LNCaP clone FGC (cell line): ENCODE measurements at regions not wholly inside any gene's neighbourhood (a gene's known extent, or its start where the extent isn't known, plus 50 kb on each side); places are given as distances from the start of the nearest gene placed in this dataset.

ENCODE experiments used
- DNase-seq: peaks from one replicate; pipeline ENCODE4 v3.0.0-alpha.2; 2011; ENCODE audit warnings: low read depth
- H3K4me3 ChIP-seq: 2 replicates; pipeline ENCODE4 v1.5.1; 2011; ENCODE audit warnings: mild to moderate bottlenecking, low read depth, low read length, control low read depth
- TF ChIP-seq, protein P1 (sequence below): IDR thresholded peaks from 2 replicates; pipeline ENCODE4 v1.5.1; 2012; ENCODE audit warnings: mild to moderate bottlenecking; ENCODE audit not compliant: control insufficient read depth, insufficient read depth; ENCODE audit errors: extremely low read depth

DNA sequence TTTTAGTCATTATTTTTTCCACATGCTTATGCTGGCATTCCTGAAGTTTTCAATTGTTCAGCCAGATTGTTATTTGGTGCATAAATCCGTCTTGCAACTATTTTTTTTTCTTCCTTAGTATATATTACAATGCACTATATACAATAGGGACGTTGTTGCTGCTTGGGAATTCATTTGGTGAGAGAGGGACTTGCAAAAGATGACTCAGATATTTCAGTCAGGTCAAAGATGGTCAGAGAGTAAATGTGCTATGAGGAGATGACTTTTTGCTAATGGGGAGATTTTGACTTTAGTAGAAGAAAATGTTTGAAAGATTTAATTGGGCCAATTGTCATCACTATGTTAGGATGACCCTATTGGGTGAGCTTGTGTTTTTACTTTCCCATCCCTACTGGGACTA is 348.4 kb upstream of the MTPN start:
- TF ChIP-seq, protein P1, sequence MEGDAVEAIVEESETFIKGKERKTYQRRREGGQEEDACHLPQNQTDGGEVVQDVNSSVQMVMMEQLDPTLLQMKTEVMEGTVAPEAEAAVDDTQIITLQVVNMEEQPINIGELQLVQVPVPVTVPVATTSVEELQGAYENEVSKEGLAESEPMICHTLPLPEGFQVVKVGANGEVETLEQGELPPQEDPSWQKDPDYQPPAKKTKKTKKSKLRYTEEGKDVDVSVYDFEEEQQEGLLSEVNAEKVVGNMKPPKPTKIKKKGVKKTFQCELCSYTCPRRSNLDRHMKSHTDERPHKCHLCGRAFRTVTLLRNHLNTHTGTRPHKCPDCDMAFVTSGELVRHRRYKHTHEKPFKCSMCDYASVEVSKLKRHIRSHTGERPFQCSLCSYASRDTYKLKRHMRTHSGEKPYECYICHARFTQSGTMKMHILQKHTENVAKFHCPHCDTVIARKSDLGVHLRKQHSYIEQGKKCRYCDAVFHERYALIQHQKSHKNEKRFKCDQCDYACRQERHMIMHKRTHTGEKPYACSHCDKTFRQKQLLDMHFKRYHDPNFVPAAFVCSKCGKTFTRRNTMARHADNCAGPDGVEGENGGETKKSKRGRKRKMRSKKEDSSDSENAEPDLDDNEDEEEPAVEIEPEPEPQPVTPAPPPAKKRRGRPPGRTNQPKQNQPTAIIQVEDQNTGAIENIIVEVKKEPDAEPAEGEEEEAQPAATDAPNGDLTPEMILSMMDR: no peak
- no peak for DNase-seq
- H3K4me3 ChIP-seq: no peak overlapping the region

DNA sequence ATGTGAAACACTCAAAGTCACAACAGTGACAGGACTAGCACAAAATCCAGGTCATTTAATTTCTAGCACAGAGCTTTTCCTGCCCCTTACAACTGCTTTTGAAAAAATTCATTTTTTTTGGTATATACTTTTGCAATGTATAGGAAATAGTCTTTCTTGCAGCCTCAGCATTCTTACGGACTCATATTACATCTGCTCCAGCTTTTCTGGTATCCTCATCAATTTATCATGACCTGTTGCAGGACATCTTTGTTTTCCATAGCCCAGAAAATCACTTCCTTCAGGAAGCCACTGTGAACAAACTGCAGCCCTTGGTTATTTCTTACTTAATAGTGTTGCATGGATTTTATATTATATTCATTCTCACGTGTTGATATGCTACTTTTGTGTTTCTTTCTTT is 347.9 kb upstream of the MTPN start:
- DNase-seq: no peak
- TF ChIP-seq, protein P1: no peak
- H3K4me3 ChIP-seq: no peak overlapping the region

DNA sequence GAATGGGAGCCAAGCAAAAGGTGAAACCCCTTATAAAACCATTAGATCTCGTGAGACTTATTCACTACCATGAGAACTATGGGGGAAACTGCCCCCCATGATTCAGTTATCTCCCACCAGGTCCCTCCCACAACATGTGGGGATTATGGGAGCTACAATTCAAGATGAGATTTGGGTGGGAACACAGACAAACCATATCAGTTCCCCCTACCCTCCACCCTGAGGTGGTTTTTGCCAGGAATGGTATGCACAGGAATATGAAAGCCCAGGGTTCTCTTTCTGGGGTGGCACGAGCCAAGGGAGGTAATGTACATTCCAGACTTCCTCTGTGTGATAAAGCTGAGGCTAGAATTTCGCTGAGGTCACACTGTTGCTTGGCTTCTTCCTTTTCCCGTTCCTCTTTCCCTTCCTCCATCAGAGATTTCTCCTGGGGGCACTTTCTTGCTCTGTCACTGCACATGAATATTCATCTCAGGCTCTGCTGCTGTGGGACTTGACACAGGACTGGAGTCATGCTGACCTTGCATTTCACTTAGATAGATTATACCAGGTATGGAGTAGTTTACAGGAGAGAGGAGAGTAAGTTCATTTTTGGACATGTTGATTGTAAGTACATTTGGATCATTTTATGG is 347.0 kb upstream of the MTPN start:
- no peak overlapping the region for H3K4me3 ChIP-seq
- TF ChIP-seq, protein P1: no peak
- no peak for DNase-seq

DNA sequence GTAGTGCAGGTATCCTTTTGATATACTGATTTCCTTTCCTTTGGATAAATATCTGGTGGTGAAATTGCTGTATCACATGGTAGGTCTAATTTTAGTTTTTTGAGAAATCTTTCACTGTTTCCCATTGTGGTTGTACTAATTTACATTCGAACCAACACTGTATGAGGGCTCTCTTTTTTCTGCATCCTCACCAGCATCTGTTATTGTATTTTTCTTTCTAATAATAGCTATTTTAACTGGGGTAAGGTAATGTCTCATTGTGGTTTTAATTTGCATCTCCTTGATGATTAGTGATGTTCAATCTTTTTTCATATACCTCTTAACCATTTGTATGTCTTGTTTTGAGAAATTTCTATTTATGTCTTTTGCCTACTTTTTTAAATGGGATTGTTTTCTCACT is 335.4 kb upstream of the MTPN start:
- TF ChIP-seq, protein P1: no peak
- DNase-seq: no peak
- no peak overlapping the region for H3K4me3 ChIP-seq

DNA sequence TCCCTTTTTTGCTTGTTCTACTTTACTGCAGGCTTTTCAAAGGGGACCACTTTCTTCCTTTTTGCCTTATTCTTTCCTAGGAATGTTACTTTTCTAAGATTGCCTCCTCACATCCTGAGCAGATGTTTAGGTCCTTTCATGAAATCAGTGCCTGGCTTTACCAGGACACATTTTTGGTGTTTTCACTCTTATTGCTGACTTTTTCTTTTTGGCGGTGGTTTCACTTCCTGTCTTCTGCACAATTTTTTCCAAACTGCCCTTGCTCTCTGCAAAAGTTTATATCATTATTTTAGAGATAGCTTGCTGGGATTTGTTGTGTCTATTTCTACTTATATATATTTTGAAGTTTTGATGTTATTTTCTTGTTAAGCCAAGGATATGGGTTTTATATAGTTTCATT is 332.2 kb upstream of the MTPN start:
- no peak for DNase-seq
- TF ChIP-seq, protein P1: no peak
- H3K4me3 ChIP-seq: no peak overlapping the region

DNA sequence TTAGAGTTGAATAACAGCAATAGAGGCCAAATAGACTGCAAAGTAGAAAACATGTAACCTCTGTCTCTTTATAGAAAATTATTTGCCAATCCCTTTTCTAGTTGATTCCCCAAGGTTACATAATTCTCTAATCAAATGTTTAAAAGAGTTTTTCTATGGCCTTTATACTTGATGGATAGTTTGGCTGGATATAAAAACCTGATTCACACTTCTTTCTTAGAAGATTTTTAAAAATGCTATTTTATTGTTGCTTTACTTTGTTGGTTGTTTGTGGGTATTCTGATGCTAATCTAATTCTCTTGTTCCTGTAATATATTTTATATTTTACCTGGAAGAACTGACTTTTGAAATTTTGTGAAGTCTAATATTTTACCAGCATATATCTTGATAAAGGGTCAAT is 331.1 kb upstream of the MTPN start:
- DNase-seq: no peak
- TF ChIP-seq, protein P1: no peak
- H3K4me3 ChIP-seq: no peak overlapping the region

DNA sequence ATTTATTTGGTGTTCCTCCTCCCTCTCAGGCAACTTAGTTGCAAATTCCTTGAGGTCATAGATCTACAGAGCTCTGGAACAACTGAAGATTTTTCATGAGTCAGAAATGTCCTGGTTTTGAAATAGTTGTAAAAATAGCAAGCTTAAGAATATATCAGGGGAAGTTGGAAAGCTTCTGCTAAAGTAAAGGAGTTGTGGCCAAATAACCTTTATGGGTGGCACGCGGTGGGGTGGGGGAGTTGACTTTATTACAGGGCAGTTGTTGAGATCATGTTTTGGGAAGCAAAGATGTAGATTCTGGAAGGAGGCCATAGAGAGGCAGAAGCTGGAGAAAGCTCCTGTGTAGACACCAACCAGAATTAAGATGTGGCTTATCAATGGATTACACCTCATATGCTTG is 326.0 kb upstream of the MTPN start:
- TF ChIP-seq, protein P1: no peak
- H3K4me3 ChIP-seq: no peak overlapping the region
- no peak for DNase-seq
